Dedifferentiated amniotic fluid mesenchymal stem cell (primary cell): ENCODE measurements at regions not wholly inside any gene's neighbourhood (a gene's known extent, or its start where the extent isn't known, plus 50 kb on each side); places are given as distances from the start of the nearest gene placed in this dataset.

ENCODE experiments used
- DNase-seq: peaks from one replicate; pipeline ENCODE4 v3.0.0-alpha.2; 2016; ENCODE audit errors: extremely low spot score

GRCh38 chr3:147756476-147756875 is 347.3 kb downstream of the ZIC1 start:
- no peak for DNase-seq

- DNase-seq, result no peak
Observed at GRCh38 chr3:147757866-147758265, 348.7 kb downstream of the ZIC1 start.

GRCh38 chr3:147758771-147759170 is 349.6 kb downstream of the ZIC1 start:
- DNase-seq, result peak; percentile 81

GRCh38 chr3:147760085-147760484 is 350.9 kb downstream of the ZIC1 start:
- no peak for DNase-seq

- DNase-seq, result no peak
Observed at GRCh38 chr3:147760941-147761340, 351.8 kb downstream of the ZIC1 start.

GRCh38 chr3:147773116-147773630 is 364.0 kb downstream of the ZIC1 start:
- DNase-seq, result peak; percentile 30

- DNase-seq, result no peak
Observed at GRCh38 chr3:147775411-147775810, 366.2 kb downstream of the ZIC1 start.

- DNase-seq, result no peak
Observed at GRCh38 chr3:147775816-147776530, 366.8 kb downstream of the ZIC1 start.

- DNase-seq, result no peak
Observed at GRCh38 chr3:147793841-147794240, 384.7 kb downstream of the ZIC1 start.

- no peak for DNase-seq
Observed at GRCh38 chr3:147794596-147794995, 385.4 kb downstream of the ZIC1 start.

- DNase-seq, result no peak
Observed at GRCh38 chr3:147795418-147795817, 386.3 kb downstream of the ZIC1 start.

GRCh38 chr3:147797095-147797494 is 387.9 kb downstream of the ZIC1 start:
- no peak for DNase-seq

GRCh38 chr3:147799601-147800000 is 390.4 kb downstream of the ZIC1 start:
- DNase-seq, result no peak

GRCh38 chr3:147807776-147808175 is 398.6 kb downstream of the ZIC1 start:
- DNase-seq, result no peak

GRCh38 chr3:147809206-147809605 is 400.0 kb downstream of the ZIC1 start:
- no peak for DNase-seq

GRCh38 chr3:147812186-147812911 is 403.2 kb downstream of the ZIC1 start:
- DNase-seq, result no peak

GRCh38 chr3:147813256-147813655 is 404.1 kb downstream of the ZIC1 start:
- no peak for DNase-seq

GRCh38 chr3:147816752-147817151 is 407.6 kb downstream of the ZIC1 start:
- no peak for DNase-seq

- DNase-seq, result no peak
Observed at GRCh38 chr3:147832611-147833010, 423.4 kb downstream of the ZIC1 start.

- DNase-seq, result no peak
Observed at GRCh38 chr3:147836330-147836729, 427.2 kb downstream of the ZIC1 start.

- DNase-seq, result no peak
Observed at GRCh38 chr3:147838652-147839051, 429.5 kb downstream of the ZIC1 start.

- DNase-seq, result no peak
Observed at GRCh38 chr3:147843331-147843730, 434.2 kb downstream of the ZIC1 start.

GRCh38 chr3:147846293-147846692 is 437.1 kb downstream of the ZIC1 start:
- DNase-seq, result no peak
